GM21528 (cell line): ENCODE measurements at regions not wholly inside any gene's neighbourhood (a gene's known extent, or its start where the extent isn't known, plus 50 kb on each side); places are given as distances from the start of the nearest gene placed in this dataset.
"Not testable (repeated sequence)": the region's sequence is repeated elsewhere in the genome, so short reads cannot be mapped to it uniquely, and the experiment has no call there.

ENCODE experiments used
- ATAC-seq: cut with Tn5 transposase; IDR thresholded peaks from one replicate; pipeline ENCODE4 v1.9.1; 2021; ENCODE audit warnings: mild to moderate bottlenecking, moderate library complexity; ENCODE audit not compliant: unreplicated experiment, low FRiP score

GRCh38 chr1:60257531-60257930 lies 184.0 kb upstream of the C1orf87 start:
- ATAC-seq: no peak

GRCh38 chr1:60255565-60255964 lies 182.0 kb upstream of the C1orf87 start:
- no peak for ATAC-seq

DNA sequence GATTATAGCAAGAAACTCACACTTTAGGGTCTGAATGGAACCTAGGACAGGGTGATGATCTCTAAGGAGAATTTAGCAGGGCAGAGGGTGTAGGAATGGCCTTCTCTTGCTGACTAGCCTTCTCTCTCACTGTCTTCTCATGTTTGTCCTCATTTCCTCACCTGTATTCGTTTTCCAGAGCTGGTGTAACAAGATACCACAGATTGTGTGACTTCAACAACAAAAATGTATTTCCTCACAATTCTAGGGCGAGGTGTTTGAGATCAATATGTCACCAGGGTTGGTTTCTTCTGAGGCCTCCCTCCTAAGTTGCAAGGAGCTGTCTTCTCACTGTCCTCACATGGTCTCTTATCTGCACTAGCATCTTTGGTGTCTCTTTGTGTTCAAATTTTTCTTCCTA lies 177.9 kb upstream of the C1orf87 start:
- ATAC-seq: no peak

GRCh38 chr1:60247467-60247866 lies 173.9 kb upstream of the C1orf87 start:
- ATAC-seq: not testable (repeated sequence)

- no peak for ATAC-seq
Measured at GRCh38 chr1:60245324-60245723, 171.8 kb upstream of the C1orf87 start.

GRCh38 chr1:60244906-60245305 lies 171.3 kb upstream of the C1orf87 start:
- ATAC-seq: no peak

DNA sequence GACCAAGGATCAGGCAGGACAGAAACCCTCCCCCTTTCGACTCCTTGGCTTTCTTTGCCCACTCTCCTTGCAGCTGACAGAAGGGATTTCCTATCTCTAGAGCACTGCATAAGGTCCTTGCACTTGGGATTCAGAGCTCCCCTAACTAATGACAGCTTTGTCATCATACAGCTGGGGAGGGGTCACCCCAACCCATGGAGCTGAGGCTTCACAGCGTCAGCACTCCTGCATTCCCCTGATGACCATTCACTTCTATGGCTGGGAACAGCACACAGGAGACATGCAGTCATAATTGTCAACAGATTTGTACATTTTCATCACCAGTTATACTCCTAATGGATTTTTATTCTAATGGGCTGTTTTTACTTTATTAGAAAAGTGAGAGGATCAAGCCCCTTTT lies 161.7 kb upstream of the C1orf87 start:
- no peak for ATAC-seq

- no peak for ATAC-seq
Measured at GRCh38 chr1:60234776-60235175, 161.2 kb upstream of the C1orf87 start.

DNA sequence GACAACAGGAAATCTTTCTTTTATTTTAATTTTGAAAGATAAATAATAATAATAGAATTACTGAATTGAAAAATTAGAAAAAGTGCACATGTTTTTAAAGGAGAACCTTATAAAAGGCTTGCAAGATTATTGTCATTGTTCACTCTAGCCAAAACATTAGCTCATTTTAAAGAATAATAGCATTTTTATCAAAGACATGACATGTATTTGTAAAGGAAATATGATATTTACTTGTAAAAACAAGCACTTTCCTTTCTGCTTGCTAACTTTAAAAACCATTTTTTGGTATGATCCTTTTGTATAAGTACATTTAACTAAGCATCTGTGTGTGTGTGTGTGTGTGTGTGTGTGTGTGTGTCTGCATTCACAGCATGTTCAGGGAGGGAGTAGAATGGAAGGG lies 156.3 kb upstream of the C1orf87 start:
- no peak for ATAC-seq

GRCh38 chr1:60228041-60228491 lies 154.5 kb upstream of the C1orf87 start:
- ATAC-seq: no peak

- ATAC-seq: no peak
Measured at GRCh38 chr1:60227601-60228000, 154.0 kb upstream of the C1orf87 start.

DNA sequence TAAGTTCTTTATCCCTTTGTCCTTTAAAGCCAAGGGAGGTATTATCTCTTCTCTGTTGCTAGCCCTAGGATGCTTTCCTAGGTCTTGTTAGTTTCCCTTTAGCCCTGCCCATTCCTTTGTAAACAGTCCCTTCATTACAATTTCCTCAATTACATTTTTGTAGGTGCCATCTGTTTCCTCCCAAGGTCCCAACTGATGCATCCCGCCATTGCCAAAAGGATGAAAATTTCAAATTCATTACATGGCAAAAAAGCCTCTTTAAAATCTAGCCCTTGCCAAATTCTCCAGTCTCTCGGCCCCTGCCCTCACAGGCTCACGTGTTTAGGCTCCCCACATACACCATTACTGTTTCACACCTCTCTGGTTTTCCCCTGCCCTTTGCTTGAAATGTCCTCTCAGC lies 151.9 kb upstream of the C1orf87 start:
- no peak for ATAC-seq

- ATAC-seq: no peak
Measured at GRCh38 chr1:60224523-60224922, 151.0 kb upstream of the C1orf87 start.

DNA sequence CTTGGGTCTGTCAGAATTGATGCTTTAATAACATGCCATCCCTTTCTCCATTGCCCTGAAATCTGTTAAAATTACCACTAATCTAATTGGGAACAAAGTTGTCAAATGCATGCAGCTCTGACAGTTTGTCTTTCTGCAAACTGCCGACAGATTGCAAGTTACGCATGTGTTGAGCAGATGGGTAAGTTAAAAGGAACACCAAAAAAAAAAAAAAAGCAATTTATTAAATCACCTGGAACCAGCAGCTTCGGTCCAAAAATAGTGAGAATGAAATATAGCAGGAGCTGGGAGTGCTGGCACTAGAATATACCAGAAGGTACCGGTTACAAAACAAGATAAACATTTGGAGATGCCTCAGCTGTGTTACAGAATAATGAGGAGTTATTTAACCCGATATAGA lies 149.6 kb upstream of the C1orf87 start:
- no peak for ATAC-seq

- ATAC-seq: no peak
Measured at GRCh38 chr1:60222360-60223115, 149.0 kb upstream of the C1orf87 start.

- ATAC-seq: no peak
Measured at GRCh38 chr1:60213253-60213652, 139.7 kb upstream of the C1orf87 start.

DNA sequence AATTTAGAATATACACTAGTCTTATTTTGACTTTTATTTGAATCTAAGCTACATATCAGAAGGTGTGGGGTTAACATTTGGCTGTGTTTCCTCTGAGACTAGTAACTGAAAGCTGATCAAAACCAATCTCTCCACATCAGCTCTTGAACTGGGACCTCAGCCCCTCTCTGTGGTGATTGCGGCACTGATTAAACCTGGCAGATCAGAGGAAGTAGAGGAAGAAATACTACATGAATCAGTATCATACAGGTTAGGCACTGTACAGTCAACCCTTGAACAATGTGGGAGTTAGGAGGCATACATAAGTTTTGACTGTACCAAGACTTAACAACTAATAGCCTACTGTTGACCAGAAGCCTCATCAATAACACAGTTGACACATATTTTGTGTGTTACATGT lies 122.5 kb upstream of the C1orf87 start:
- ATAC-seq: no peak

DNA sequence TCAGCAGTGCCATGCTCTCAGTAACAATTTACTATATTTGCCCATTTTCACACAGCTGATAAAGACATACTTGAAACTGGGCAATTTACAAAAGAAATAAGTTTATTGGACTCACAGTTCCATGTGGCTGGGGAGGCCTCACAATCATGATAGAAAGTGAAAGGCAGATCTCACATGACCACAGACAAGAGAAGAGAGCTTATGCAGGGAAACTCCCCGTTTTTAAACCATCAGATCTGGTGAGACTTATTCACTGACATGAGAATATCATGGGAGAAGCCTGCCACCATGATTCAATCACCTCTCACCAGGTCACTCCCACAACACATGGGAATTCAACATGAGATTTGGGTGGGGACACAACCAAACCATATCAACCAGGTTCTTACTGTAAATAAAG lies 112.1 kb upstream of the C1orf87 start:
- no peak for ATAC-seq

DNA sequence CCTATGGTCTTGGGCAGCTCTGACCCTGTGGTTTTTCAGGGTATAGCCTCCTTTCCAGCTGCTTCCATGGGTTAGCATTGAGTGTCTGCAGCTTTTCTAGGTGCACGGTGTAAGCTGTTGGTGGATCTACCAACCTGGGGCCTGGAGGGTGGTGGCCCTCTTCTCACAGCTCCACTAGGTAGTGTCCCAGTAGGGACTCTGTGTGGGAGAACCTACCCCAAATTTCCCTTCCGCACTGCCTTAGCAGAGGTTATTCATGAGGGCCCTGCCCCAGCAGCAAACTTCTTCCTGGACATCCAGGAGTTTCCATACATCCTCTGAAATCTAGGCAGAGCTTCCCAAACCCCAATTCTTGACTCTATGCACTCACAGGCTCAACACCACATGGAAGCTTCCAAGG lies 111.0 kb upstream of the C1orf87 start:
- no peak for ATAC-seq

DNA sequence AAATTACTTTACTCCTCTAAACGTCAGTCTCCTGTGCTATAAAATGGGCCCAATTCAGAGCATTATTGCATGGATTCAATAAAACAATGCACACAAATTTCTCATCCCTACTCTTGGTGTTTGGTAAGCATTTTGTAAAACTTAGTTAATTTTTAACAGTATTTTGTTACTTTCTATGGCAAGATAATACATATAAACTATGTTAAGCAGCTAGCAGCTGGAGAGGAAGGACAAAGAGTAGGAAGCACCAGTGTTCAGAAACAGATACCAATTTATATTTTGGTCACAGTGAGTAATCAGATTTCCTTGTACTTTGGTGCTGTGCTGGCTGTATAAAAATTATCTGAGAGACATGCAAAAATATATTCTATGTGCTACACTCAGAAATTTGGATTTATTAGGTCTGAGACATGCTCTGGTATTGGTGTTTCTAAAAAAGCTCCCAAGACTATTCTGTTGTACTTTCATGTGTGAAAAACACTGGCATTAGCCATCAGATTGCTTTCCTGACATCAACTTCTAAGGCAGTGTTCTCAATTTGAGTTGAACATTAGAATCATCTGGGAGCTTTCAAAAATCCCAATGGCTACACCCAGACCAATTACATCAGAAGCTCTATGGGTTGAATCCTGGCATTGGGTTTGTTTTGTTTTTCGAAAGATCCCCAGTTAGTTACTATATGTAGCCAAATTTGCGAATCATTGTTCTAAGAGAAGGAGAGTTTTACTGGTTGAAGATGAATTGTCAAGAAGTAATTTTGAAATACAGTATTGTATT lies 100.3 kb upstream of the C1orf87 start:
- no peak for ATAC-seq

DNA sequence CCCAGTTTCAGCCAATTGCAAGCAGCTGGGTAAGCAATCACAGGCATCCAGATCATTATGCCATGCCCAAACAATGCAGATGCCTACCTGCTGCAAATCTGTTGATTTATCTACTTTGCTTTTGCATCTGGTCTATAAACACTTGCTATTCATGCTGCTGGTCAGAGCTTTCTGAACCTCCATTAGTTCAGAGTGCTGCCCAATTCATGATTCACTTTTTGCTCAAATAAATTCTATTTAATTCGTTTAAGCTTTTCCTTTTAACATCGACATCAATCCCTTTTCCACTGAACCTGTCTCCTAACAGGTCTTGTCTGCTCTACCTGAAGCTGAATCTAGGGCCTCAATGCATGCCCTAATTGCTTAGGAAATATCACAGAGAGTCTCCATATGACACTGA lies 99.4 kb upstream of the C1orf87 start:
- ATAC-seq: no peak

GRCh38 chr1:60171801-60172200 lies 98.2 kb upstream of the C1orf87 start:
- no peak for ATAC-seq
